ENCODE measurements at regions not wholly inside any gene's neighbourhood (a gene's known extent, or its start where the extent isn't known, plus 50 kb on each side); places are given as distances from the start of the nearest gene placed in this dataset.

- peaks cover 0 to 7% of the 10 kb centered on the region in 2 experiments; a peak in 2 of 5 replicates for H3K27me3 ChIP-seq (ENCODE audit: control insufficient read depth in 1 of 2, insufficient read depth in 2 of 2, low read length in 2 of 2)
- WGBS (ENCODE audit: low lambda C conversion rate), result 47% methylated on average over 2 of the region's 2 CpGs
- no peaks in the 10 kb centered on the region for H3K79me2 ChIP-seq (ENCODE audit: insufficient read depth, low read length)
- ATAC-seq, result no peak
- no peak for DNase-seq (ENCODE audit: low spot score)
- CTCF ChIA-PET (ENCODE audit: low intra/inter-chr PET ratio, low total read pairs), result no interaction called here
- no peak for FAIRE-seq
- H3K36me3 ChIP-seq (replicated peaks in 1 of 2; ENCODE audit: control insufficient read depth in 1 of 2, insufficient read depth in 2 of 2, low read length in 2 of 2), result no peaks in the 10 kb centered on the region
- no peak overlapping the region for H3K4me3 ChIP-seq (replicated peaks in 1 of 3; ENCODE audit: insufficient read depth in 1 of 3, low read depth in 2 of 3, low read length in 3 of 3)
- no peak overlapping the region for H3K9ac ChIP-seq (ENCODE audit: insufficient read depth, low read depth, low read length)
- no peaks in the 10 kb centered on the region for H3K4me1 ChIP-seq (ENCODE audit: insufficient read depth, low read length)
- H3K9me3 ChIP-seq (ENCODE audit: low read length), result no peaks in the 10 kb centered on the region
- no TSS peak for BruUV-seq (replicated peaks)
- H2AFZ ChIP-seq (ENCODE audit: low read length), result no peak overlapping the region
- H3K4me2 ChIP-seq (ENCODE audit: low read depth, low read length), result no peak overlapping the region
- TF ChIP-seq ZNF878 (CRISPR knock-in tag; IDR thresholded peaks at IDR 0.05), result no peak
- TF ChIP-seq ZNF562 (CRISPR knock-in tag; IDR thresholded peaks at IDR 0.05; ENCODE audit: borderline replicate concordance), result no peak
- TF ChIP-seq, protein P1, sequence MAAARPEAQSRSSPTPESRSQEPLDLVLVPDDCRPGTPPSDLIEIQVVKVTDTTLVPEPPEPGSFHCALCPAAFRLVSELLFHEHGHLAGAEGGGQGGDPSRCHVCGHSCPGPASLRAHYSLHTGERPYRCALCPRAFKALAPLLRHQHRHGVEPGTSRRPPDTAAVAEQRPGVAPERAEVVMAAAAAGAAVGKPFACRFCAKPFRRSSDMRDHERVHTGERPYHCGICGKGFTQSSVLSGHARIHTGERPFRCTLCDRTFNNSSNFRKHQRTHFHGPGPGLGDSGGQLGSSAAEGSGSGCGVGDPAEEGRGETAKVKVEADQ (CRISPR knock-in tag; IDR thresholded peaks at IDR 0.05; ENCODE audit: borderline replicate concordance), result no peak
- no peak for TF ChIP-seq NR1H2 (CRISPR knock-in tag; IDR thresholded peaks at IDR 0.05; ENCODE audit: borderline replicate concordance, low read depth)
- no peak for TF ChIP-seq XBP1 (CRISPR knock-in tag; IDR thresholded peaks at IDR 0.05)
- no peak for TF ChIP-seq ZNF451 (CRISPR knock-in tag; IDR thresholded peaks at IDR 0.05)
- intact Hi-C loops (cut with micrococcal nuclease; ENCODE audit: unreplicated experiment), result no loop called here
- no peaks in the 10 kb centered on the region for H4K20me1 ChIP-seq (ENCODE audit: insufficient read depth, low read length)
- in situ Hi-C loops (cut with HindIII; ENCODE audit: extremely low pct_ligation_motif_present, low pct_unique_long_range_greater_than_20kb), result no loop called here
- POLR2A ChIA-PET, result no interaction called here
- H3K27ac ChIP-seq (ENCODE audit: extremely low read length, insufficient read depth, low read length), result no peak overlapping the region
Observed at GRCh38 chr5:157965040-157965678, 106.2 kb upstream of the CLINT1 start.

DNA sequence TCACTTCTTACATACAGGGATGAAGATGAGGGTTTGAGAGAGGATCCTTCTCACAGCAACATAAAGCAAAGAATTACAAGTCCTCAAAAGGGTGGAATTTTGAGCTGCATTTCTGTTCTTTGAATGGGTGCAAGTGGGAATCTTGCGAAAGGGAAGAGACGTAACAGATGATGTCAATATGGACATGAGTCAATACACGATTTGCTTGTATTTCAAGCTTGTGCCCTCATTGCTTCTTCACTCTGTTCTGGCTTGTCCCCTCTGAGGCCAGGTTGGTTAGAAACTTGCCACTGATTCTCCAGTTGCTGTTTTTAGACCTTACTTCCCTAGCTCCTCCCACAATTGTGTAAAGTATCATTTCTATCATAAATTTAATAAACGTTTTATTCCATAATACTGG lies 104.8 kb upstream of the CLINT1 start:
- no peaks in the 10 kb centered on the region for H3K79me2 ChIP-seq (ENCODE audit: insufficient read depth, low read length)
- DNase-seq (ENCODE audit: low spot score) (no peak), ATAC-seq (no peak), FAIRE-seq (no peak)
- intact Hi-C loops (cut with micrococcal nuclease; ENCODE audit: unreplicated experiment), result no loop called here
- no peak overlapping the region for H3K4me3 ChIP-seq (replicated peaks in 1 of 3; ENCODE audit: insufficient read depth in 1 of 3, low read depth in 2 of 3, low read length in 3 of 3)
- no peaks in the 10 kb centered on the region for H3K9me3 ChIP-seq (ENCODE audit: low read length)
- peaks cover 0 to 7% of the 10 kb centered on the region in 2 experiments; a peak in 2 of 5 replicates for H3K27me3 ChIP-seq (ENCODE audit: control insufficient read depth in 1 of 2, insufficient read depth in 2 of 2, low read length in 2 of 2)
- H3K9ac ChIP-seq (ENCODE audit: insufficient read depth, low read depth, low read length), result no peak overlapping the region
- no TSS peak for BruUV-seq (replicated peaks)
- H3K27ac ChIP-seq (ENCODE audit: extremely low read length, insufficient read depth, low read length), result no peak overlapping the region
- no peaks in the 10 kb centered on the region for H4K20me1 ChIP-seq (ENCODE audit: insufficient read depth, low read length)
- no peaks in the 10 kb centered on the region for H3K4me1 ChIP-seq (ENCODE audit: insufficient read depth, low read length)
- no peaks in the 10 kb centered on the region for H3K36me3 ChIP-seq (replicated peaks in 1 of 2; ENCODE audit: control insufficient read depth in 1 of 2, insufficient read depth in 2 of 2, low read length in 2 of 2)
- POLR2A ChIA-PET, result no interaction called here
- CTCF ChIA-PET (ENCODE audit: low intra/inter-chr PET ratio, low total read pairs), result no interaction called here
- no peak overlapping the region for H3K4me2 ChIP-seq (ENCODE audit: low read depth, low read length)
- in situ Hi-C loops (cut with HindIII; ENCODE audit: extremely low pct_ligation_motif_present, low pct_unique_long_range_greater_than_20kb), result no loop called here
- H2AFZ ChIP-seq (ENCODE audit: low read length), result no peak overlapping the region
- WGBS (ENCODE audit: low lambda C conversion rate), result 55% methylated on average over 4 of the region's 4 CpGs
- no peak for TF ChIP-seq HNF4A (CRISPR knock-in tag; IDR thresholded peaks at IDR 0.05)
- no peak for TF ChIP-seq BCL6 (CRISPR knock-in tag; IDR thresholded peaks at IDR 0.05)
- TF ChIP-seq RAD51 (IDR thresholded peaks at IDR 0.05; ENCODE audit: borderline replicate concordance), result no peak
- TF ChIP-seq MAF1 (CRISPR knock-in tag; IDR thresholded peaks at IDR 0.05; ENCODE audit: borderline replicate concordance), result no peak
- TF ChIP-seq ZNF143 (CRISPR knock-in tag; IDR thresholded peaks at IDR 0.05), result no peak
- no peak for TF ChIP-seq GTF3A (CRISPR knock-in tag; conservative IDR thresholded peaks at IDR 0.05)
- no peak for TF ChIP-seq HNRNPH1 (optimal IDR thresholded peaks at IDR 0.05; ENCODE audit: low read depth, low read length)
- TF ChIP-seq ZNF598 (CRISPR knock-in tag; IDR thresholded peaks at IDR 0.05; ENCODE audit: borderline replicate concordance), result no peak
- no peak for TF ChIP-seq CAMTA2 (CRISPR knock-in tag; IDR thresholded peaks at IDR 0.05; ENCODE audit: borderline replicate concordance)
- no peak for TF ChIP-seq SMARCC2 (IDR thresholded peaks at IDR 0.05)
- TF ChIP-seq DPF2 (CRISPR knock-in tag; IDR thresholded peaks at IDR 0.05; ENCODE audit: borderline replicate concordance, low read depth), result no peak
- no peak for TF ChIP-seq ZNF777 (CRISPR knock-in tag; IDR thresholded peaks at IDR 0.05)
- no peak for TF ChIP-seq ELF1 (CRISPR knock-in tag; IDR thresholded peaks at IDR 0.05)
- TF ChIP-seq ZNF891 (CRISPR knock-in tag; IDR thresholded peaks at IDR 0.05), result no peak
- TF ChIP-seq ZNF75D (CRISPR knock-in tag; IDR thresholded peaks at IDR 0.05; ENCODE audit: borderline replicate concordance), result no peak
- no peak for TF ChIP-seq DMAP1 (CRISPR knock-in tag; IDR thresholded peaks at IDR 0.05)
